IPS-20b (cell line): ENCODE measurements at regions not wholly inside any gene's neighbourhood (a gene's known extent, or its start where the extent isn't known, plus 50 kb on each side); places are given as distances from the start of the nearest gene placed in this dataset.

Experiments used
- H3K27ac ChIP-seq: one replicate; pipeline ENCODE4 v1.5.1; 2013; ENCODE audit warnings: low read length
- H3K27me3 ChIP-seq: 2 replicates; pipeline ENCODE4 v1.6.1; 2013; ENCODE audit warnings: mild to moderate bottlenecking, low read length, inconsistent platforms; ENCODE audit not compliant: insufficient read depth
- H3K36me3 ChIP-seq: 2 replicates; pipeline ENCODE4 v1.6.1; 2013; ENCODE audit warnings: low read depth, mild to moderate bottlenecking, inconsistent platforms, low read length, moderate library complexity; ENCODE audit not compliant: insufficient read depth
- H3K4me1 ChIP-seq: 2 replicates; pipeline ENCODE4 v1.6.1; 2013; ENCODE audit warnings: mild to moderate bottlenecking, control low read depth, inconsistent platforms, low read length, moderate library complexity; ENCODE audit not compliant: insufficient read depth
- H3K4me3 ChIP-seq: 2 replicates; pipeline ENCODE4 v1.5.1; 2013; ENCODE audit warnings: mild to moderate bottlenecking, low read length, inconsistent platforms
- H3K9ac ChIP-seq: 2 replicates; pipeline ENCODE4 v1.6.1; 2013; ENCODE audit warnings: low read depth, mild to moderate bottlenecking, inconsistent platforms, low read length, moderate library complexity
- H3K9me3 ChIP-seq: 2 replicates; pipeline ENCODE4 v1.6.1; 2013; ENCODE audit warnings: mild to moderate bottlenecking, low read depth, low read length, inconsistent platforms; ENCODE audit not compliant: insufficient read depth

DNA sequence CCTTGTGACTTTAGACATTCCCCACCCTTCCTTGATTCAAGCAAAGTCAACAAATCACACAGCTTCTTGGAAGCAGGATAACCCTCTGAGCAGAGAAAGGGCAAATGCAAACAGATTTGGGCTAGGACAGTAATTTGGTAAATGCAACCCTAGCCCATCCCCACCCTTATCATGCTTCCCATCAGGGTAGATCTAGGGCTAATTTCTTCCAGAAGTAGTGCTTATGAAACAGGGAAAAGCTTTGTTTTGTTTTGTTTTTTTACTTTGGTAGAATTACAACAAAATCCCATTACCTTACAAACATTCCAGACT is 525.1 kb upstream of the NOX3 start:
- Histone ChIP-seq H3K4me3 (no peak overlapping the region), H3K4me1 (no peaks in the 10 kb centered on the region), H3K9ac (no peak overlapping the region), H3K27me3 (no peaks in the 10 kb centered on the region), H3K9me3 (no peaks in the 10 kb centered on the region), H3K27ac (no peak overlapping the region), H3K36me3 (no peaks in the 10 kb centered on the region)

DNA sequence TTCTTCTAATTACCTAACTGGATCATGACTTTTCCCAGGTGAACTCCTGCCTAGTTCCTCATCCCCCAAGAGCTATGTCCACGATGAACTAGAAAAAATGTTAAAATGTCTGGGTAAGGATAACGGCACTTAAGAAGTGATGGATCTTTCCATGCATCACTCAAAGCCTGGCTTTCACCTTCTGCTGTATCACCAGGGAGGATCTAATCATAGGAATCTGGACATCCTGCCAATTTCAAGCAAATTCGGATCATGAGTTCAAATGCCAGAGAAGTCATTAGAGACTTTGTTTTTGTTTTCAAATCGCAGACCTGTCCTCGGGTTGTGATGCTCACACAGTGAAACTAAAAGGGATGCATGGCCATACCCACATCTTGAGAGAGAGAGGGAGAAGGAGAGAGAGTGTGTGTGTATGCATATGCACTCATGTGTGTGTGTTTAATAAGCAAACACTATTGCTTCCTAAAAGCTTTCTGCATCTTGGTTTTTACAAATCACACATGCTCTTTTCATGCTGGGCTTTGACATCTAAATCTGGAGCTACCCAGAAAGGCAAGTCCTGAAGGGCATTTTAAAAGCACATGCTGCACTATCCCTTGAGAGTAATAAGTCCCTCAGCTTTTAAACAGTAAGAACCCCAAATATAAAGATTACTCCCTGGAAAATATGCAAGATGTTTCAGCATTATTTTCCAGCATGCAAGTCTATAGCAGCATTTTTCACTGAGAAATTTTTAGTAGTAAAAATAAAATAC is 524.6 kb upstream of the NOX3 start:
- Histone ChIP-seq H3K4me3 (no peak overlapping the region), H3K36me3 (no peaks in the 10 kb centered on the region), H3K27me3 (no peaks in the 10 kb centered on the region), H3K9me3 (no peaks in the 10 kb centered on the region), H3K4me1 (no peaks in the 10 kb centered on the region), H3K9ac (no peak overlapping the region), H3K27ac (no peak overlapping the region)

DNA sequence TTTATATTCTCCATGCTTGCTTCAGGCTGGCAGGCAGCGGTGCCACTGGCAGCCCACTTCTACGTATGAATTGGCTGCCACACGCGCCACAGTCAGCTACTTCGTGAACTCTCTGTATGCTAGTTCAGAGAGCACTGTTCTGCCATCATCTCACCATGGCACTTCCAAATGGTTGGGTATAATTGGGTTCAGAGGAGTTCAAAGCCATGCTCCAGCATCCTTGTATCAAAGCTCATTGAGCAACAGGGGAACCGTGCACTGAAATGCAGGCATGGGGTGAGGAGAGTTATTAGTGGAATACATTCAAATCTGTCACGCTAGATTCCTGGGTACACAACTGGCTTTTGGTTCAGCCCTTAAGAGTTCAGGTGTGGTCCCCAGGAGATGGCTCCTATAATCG is 519.9 kb upstream of the NOX3 start:
- Histone ChIP-seq H3K27ac (no peak overlapping the region), H3K36me3 (no peaks in the 10 kb centered on the region), H3K4me3 (no peak overlapping the region), H3K9me3 (no peaks in the 10 kb centered on the region), H3K9ac (no peak overlapping the region), H3K27me3 (no peaks in the 10 kb centered on the region), H3K4me1 (no peaks in the 10 kb centered on the region; the same call in 1 of the 2 replicates)

DNA sequence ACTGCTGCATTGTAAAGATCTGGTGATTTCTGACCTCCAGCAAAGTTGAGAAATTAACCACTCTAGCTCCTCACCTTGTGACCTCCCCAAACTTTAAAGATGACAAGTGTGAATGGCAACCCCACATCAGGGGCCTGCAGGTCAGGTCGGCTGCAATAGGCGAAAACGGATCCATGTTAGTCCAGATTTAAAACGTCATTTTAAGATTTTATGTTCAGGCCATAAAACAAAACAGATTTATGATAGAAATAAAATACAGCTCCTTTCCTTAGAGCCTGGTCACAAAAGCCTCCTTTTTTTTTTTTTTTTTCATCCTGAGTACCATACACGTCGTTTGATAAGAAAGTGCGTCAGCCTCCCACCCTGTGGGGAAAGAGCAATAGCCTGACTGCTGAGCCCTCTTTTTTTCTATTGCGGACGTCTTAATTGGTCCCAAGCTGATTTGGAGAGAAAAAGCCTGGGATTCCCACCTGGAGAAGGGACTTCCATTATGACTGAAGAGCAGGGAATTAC is 519.2 kb upstream of the NOX3 start:
- Histone ChIP-seq H3K9ac (no peak overlapping the region), H3K36me3 (no peaks in the 10 kb centered on the region), H3K9me3 (no peaks in the 10 kb centered on the region), H3K4me3 (no peak overlapping the region), H3K27me3 (no peaks in the 10 kb centered on the region), H3K4me1 (no peaks in the 10 kb centered on the region; the same call in 1 of the 2 replicates), H3K27ac (no peak overlapping the region)

DNA sequence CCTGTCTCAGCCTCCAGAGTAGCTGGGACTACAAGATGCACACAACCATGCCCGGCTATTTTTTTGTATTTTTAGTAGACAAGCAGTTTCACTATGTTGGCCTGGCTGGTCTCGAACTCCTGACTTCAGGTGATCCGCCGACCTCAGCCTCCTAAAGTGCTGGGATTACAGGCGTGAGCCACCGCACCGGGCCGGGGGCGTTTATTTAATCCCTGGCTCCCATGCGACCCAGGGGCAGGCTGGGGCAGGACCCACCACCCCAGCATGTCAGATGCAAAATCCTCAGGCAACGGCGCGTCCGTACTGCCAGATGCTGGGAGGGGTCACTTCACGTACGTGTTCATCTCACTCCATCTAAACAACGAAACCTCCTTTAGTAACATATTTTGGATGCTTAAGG is 518.7 kb upstream of the NOX3 start:
- Histone ChIP-seq H3K4me1 (no peaks in the 10 kb centered on the region; the same call in 1 of the 2 replicates), H3K36me3 (no peaks in the 10 kb centered on the region), H3K9me3 (no peaks in the 10 kb centered on the region), H3K27me3 (no peaks in the 10 kb centered on the region), H3K4me3 (no peak overlapping the region), H3K27ac (no peak overlapping the region), H3K9ac (no peak overlapping the region)

DNA sequence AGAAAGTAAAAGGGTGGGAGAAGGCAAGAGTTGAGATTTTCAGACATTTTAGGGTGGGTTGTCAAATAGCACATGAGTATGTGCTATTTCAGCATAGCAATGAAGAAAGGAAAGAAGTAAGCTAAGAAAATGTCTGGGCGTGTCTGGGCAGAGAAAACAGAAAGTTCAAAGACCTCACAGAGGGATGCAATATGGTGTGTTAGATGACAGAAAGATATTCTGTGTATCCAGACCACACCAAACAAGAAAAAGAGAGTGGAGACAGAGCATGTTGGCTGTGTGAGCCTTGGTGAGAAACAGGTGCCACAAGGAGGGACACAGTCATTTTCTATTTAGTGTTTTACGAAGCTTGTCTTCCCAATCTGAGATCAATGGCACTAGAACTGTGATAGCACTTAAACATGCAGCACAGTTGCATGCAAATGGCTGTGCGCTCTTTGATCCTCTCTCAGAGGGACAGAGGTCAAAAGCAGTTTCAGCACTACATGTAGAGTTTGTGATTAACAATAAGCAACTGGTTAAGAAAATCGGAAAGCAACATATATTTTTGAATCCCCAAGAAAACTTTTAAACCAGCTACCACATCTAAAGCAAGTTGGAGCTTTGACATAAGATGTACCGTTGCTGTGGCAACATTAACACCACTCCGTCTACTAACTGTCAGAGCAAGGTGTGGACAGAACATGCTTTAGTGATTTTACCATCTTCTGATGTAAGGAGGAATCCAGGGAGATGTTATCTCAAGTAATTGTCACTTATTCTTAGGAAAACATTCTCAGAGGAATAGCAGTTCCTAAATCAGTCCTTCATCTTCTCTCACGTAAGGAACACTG is 515.5 kb upstream of the NOX3 start:
- H3K36me3 ChIP-seq, result no peaks in the 10 kb centered on the region
- no peaks in the 10 kb centered on the region for H3K27me3 ChIP-seq
- H3K9ac ChIP-seq, result no peak overlapping the region
- H3K4me3 ChIP-seq, result no peak overlapping the region
- H3K4me1 ChIP-seq, result no peaks in the 10 kb centered on the region; the same call in 1 of the 2 replicates
- no peak overlapping the region for H3K27ac ChIP-seq
- no peaks in the 10 kb centered on the region for H3K9me3 ChIP-seq

DNA sequence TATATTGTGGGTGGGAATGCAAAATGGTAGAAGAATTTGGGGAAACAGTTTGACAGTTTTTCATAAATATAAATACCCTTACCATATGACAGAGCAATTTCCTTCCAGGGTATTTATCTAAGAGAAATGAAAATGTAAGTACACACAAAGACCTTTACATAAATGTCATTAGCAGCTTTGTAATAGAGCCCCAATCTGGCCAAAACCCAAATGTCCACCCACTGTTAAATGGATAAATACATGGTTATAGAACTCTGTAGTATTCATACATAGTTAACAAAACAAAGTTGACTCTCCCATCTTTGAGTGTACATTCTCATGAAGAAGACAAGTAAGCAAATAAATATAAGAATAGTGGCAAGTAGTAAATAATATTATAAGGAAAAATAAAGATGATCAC is 514.8 kb upstream of the NOX3 start:
- Histone ChIP-seq H3K36me3 (no peaks in the 10 kb centered on the region), H3K27ac (no peak overlapping the region), H3K4me3 (no peak overlapping the region), H3K9ac (no peak overlapping the region), H3K9me3 (no peaks in the 10 kb centered on the region), H3K4me1 (no peaks in the 10 kb centered on the region; the same call in 1 of the 2 replicates), H3K27me3 (no peaks in the 10 kb centered on the region)

DNA sequence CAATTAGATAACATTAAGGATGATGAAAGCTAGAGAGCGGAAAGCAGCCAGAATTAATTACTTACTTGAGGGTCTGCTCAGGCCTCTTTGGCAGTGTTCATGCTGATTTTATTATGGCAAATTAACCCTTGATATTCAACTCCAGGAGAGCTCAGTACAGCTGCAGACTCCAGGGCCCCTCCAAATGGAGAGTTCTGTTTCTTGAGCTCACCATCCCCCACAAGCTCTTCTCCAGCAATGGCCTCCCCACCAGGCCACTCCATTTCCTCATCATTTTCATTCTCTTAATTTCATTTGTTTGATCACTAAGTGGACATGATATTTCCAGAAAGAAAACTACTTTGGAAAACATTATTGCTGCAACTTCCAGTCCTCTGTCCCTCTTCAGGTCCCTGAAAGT is 513.3 kb upstream of the NOX3 start:
- H3K36me3 ChIP-seq, result no peaks in the 10 kb centered on the region
- H3K27ac ChIP-seq, result no peak overlapping the region
- H3K27me3 ChIP-seq, result no peaks in the 10 kb centered on the region
- H3K4me1 ChIP-seq, result no peaks in the 10 kb centered on the region; the same call in 1 of the 2 replicates
- no peaks in the 10 kb centered on the region for H3K9me3 ChIP-seq
- H3K4me3 ChIP-seq, result no peak overlapping the region
- H3K9ac ChIP-seq, result no peak overlapping the region

DNA sequence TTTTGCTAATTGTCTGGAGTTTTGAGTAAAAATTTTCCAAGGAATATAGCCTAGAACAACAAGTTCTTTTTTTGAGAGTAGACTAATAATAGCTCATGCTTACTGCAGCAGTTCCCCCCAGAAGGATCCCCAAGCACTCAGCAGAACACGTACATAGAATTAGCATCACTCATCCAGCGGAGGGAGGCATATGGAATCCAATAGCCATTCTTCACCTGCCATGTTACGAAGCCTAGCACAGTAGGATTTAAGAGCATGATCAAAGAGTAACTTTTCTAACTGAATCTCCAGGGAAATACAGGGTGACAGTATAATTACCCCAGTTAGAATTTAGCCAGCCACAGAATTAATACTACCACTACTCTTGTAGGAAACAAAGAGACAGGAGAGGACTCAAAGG is 511.7 kb upstream of the NOX3 start:
- Histone ChIP-seq H3K27ac (no peak overlapping the region), H3K9me3 (no peaks in the 10 kb centered on the region), H3K4me1 (no peaks in the 10 kb centered on the region; the same call in 1 of the 2 replicates), H3K36me3 (no peaks in the 10 kb centered on the region), H3K9ac (no peak overlapping the region), H3K27me3 (no peaks in the 10 kb centered on the region), H3K4me3 (no peak overlapping the region)

DNA sequence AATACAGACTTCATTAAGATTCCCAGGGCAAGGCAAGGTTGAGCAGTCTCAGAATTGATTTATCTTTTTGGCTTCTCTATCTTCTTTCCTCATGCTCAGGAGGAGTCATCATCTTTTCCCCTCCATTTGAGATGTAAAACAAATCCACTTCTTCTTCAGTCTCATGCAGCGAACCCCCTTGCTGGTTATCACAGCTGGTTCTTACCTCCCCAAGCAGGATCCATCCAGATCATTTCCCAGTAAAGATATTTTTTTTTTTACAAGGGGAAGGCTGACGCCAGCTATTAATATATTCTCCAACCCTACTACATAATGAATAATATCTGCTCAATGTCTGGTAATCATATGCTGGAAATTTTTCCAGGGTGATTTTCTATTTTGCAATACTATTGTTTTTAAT is 508.9 kb upstream of the NOX3 start:
- Histone ChIP-seq H3K9me3 (no peaks in the 10 kb centered on the region), H3K9ac (no peak overlapping the region), H3K36me3 (no peaks in the 10 kb centered on the region), H3K27me3 (no peaks in the 10 kb centered on the region), H3K27ac (no peak overlapping the region), H3K4me3 (no peak overlapping the region), H3K4me1 (no peaks in the 10 kb centered on the region)

DNA sequence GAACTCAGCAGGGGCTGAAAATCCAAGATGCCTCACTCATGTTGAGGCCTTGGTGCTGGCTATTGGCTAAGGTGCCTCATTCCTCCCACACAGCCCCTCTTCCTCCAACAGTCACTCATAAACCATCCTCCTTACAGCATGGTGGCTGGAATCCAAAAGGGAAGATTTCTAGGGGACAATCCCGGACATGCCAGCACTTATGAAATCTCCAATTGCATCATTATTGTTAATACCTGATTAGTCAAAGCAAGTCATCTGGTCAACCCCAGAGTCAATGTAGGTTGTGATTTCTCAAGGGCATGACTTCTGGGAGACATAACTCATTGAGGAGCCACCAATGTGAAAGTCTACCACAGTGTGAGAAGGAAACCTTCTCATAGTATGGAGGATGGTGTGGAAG is 506.6 kb upstream of the NOX3 start:
- Histone ChIP-seq H3K4me1 (peaks cover 4% of the 10 kb centered on the region; the same call in 1 of the 2 replicates), H3K9ac (no peak overlapping the region), H3K27ac (no peak overlapping the region), H3K27me3 (no peaks in the 10 kb centered on the region), H3K36me3 (no peaks in the 10 kb centered on the region), H3K4me3 (no peak overlapping the region), H3K9me3 (no peaks in the 10 kb centered on the region)
